ENCODE measurements at regions not wholly inside any gene's neighbourhood (a gene's known extent, or its start where the extent isn't known, plus 50 kb on each side); places are given as distances from the start of the nearest gene placed in this dataset.

DNA sequence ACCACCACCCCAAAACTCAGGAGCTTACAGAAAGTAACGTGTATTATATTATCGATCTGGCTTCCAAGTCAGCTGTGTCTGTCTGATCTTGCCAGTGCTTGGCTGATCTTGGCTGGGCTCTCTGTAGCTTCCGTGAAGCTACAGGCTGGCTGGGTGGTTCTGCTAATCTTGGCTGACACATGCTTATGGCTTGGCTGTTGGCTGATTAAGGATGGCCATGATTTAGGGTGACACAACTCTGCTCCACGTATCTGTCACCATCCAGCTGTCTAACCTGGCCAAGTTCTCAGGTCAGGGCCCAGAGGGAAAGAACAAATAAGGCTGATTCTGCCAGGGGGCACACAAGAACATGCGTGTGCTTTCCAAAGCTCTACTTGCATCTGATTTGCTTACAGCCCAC is 64.7 kb upstream of the PRL start:
- TF ChIP-seq POLR2A (IDR thresholded peaks at IDR 0.05), result no peak
- TF ChIP-seq, protein P1, sequence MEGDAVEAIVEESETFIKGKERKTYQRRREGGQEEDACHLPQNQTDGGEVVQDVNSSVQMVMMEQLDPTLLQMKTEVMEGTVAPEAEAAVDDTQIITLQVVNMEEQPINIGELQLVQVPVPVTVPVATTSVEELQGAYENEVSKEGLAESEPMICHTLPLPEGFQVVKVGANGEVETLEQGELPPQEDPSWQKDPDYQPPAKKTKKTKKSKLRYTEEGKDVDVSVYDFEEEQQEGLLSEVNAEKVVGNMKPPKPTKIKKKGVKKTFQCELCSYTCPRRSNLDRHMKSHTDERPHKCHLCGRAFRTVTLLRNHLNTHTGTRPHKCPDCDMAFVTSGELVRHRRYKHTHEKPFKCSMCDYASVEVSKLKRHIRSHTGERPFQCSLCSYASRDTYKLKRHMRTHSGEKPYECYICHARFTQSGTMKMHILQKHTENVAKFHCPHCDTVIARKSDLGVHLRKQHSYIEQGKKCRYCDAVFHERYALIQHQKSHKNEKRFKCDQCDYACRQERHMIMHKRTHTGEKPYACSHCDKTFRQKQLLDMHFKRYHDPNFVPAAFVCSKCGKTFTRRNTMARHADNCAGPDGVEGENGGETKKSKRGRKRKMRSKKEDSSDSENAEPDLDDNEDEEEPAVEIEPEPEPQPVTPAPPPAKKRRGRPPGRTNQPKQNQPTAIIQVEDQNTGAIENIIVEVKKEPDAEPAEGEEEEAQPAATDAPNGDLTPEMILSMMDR (IDR thresholded peaks at IDR 0.05), result no peak
- intact Hi-C loops (cut with DNase I; ENCODE audit: low total_unique reads), result no loop called here
- H3K4me3 ChIP-seq (ENCODE audit: low read depth, poor library complexity, severe bottlenecking), result no peak overlapping the region
- DNase-seq (ENCODE audit: low spot score in 2 of 2), result no peak
- 47 to 55% methylated on average over 5 of the region's 5 CpGs for WGBS, 2 donors

DNA sequence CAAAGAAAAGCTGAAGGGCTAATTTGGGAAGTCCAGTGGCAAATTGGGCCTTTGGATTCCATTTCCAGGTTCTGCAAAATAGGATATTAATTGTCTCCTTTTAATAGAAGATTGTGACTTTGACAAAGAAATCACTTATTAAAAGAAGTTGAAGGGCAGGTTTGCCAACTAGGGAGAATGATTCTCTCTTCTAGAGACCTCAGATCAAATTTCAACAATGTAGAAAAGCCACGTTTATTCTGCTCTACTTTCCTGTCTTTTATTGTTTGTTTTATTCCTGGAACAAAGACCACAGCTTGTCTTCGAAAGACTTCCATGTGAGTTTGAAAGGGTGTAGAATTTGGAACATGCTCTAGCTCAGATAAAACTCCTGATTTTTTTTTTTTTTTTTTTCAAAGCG is 65.5 kb upstream of the PRL start:
- no peak for TF ChIP-seq POLR2A (IDR thresholded peaks at IDR 0.05)
- TF ChIP-seq, protein P1 (IDR thresholded peaks at IDR 0.05), result no peak
- 25 to 27% methylated on average over 3 of the region's 3 CpGs for WGBS, 2 donors
- no peak overlapping the region for H3K4me3 ChIP-seq (ENCODE audit: low read depth, poor library complexity, severe bottlenecking)
- DNase-seq (ENCODE audit: low spot score in 2 of 2), result no peak
- intact Hi-C loops (cut with DNase I; ENCODE audit: low total_unique reads), result no loop called here

DNA sequence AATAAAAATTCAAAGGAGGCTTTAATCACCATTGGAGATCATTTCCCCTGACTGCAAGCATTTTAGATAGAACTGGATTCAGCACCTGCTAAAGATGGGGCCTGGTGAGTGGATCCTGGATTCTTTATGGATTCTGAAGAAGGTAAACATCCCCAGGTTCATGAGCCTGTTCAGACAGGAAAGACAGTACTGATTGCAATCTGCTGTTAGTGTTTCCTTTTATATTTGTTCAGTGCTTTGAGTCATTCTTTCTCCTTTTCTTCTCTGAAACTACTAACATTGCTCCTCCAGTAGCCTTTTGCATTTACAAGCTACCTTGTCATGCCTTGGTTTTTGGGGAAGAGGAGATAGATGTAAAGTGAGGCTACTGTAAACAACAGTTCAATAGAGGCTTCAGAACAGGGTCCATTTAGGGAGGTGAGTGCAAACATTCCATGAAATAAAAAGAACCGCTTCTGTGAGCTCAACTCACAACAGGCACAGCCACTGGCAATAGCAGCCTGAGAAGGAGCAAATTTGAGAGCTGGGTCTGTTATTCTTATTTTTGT is 66.4 kb upstream of the PRL start:
- WGBS, 2 donors, result 72 to 83% methylated on average over 1 of the region's 1 CpG
- DNase-seq (ENCODE audit: low spot score in 2 of 2), result no peak
- TF ChIP-seq, protein P1 (IDR thresholded peaks at IDR 0.05), result no peak
- no peak overlapping the region for H3K4me3 ChIP-seq (ENCODE audit: low read depth, poor library complexity, severe bottlenecking)
- intact Hi-C loops (cut with DNase I; ENCODE audit: low total_unique reads), result no loop called here

DNA sequence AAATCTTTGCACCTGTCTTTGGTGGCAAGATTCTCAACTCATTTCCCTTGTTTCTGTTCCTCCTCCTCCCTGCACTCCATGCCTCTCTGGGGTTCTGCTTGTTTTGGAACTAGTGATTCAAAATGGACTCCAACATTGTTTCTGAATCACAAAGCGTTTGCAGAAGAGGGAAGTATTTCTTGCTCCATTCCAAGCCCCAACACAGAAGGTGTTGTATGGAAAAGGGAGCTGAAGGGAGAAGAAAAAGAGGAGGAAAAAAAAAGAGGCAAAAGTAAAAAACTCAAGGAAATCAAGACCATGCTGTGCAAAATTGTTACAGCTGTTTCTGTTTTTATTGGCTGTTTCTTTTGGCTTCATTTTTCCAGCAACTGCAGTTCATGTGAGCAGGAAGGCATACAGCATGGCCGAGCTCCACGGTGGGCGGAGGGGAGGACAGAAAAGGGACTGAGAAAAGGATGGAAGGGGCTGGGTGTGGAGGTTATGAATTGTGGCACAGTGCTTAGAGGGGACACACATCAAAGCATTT is 66.9 kb upstream of the PRL start:
- intact Hi-C loops (cut with DNase I; ENCODE audit: low total_unique reads), result no loop called here
- no peak for TF ChIP-seq POLR2A (IDR thresholded peaks at IDR 0.05)
- TF ChIP-seq, protein P1 (IDR thresholded peaks at IDR 0.05), result no peak
- 50 to 55% methylated on average over 4 of the region's 4 CpGs for WGBS, 2 donors
- no peak for DNase-seq (ENCODE audit: low spot score in 2 of 2)
- H3K4me3 ChIP-seq (ENCODE audit: low read depth, poor library complexity, severe bottlenecking), result no peak overlapping the region

DNA sequence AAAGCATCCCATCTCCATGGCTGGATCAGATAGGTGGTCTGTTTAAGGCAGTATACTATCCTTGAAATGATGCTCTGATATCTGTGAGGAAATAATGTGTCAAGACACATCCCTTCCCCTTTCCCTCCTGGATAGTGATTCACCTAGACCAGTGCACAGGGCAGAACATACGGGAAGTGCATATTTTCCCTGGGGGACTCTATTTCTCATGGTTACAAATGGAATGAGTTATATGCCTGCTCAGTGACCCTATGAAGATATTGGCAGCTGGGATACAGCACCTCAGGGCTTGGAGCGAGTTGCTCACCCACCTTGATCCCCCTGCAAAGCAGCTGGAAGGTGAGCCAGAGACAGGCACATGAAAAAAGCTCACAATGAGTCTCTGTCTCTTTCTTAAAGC is 67.5 kb upstream of the PRL start:
- H3K4me3 ChIP-seq (ENCODE audit: low read depth, poor library complexity, severe bottlenecking), result no peak overlapping the region
- TF ChIP-seq, protein P1 (IDR thresholded peaks at IDR 0.05), result no peak
- TF ChIP-seq POLR2A (IDR thresholded peaks at IDR 0.05), result no peak
- 87 to 94% methylated on average over 2 of the region's 2 CpGs for WGBS, 2 donors
- intact Hi-C loops (cut with DNase I; ENCODE audit: low total_unique reads), result no loop called here
- no peak for DNase-seq (ENCODE audit: low spot score in 2 of 2)

DNA sequence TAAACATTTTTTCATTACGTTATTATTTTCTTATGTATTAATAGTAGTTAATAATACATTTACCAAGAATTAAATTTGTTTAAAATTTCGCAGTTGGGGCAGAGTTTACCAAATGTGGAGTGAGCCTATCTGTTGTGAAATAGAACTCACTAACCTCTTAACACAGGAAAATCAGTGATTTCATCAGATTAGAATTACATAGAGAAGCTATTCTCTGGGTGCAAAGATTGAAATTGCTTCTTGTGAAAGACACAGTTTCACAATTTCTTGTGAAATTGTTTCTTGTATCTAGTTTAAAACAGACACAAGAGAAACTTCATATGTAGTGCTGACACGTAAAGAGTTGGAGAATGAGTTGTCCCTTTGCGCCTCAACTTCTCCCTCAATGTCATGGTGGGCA is 69.4 kb upstream of the PRL start:
- 66 to 70% methylated on average over 4 of the region's 4 CpGs for WGBS, 2 donors
- H3K4me3 ChIP-seq (ENCODE audit: low read depth, poor library complexity, severe bottlenecking), result no peak overlapping the region
- no peak for TF ChIP-seq POLR2A (IDR thresholded peaks at IDR 0.05)
- TF ChIP-seq, protein P1 (IDR thresholded peaks at IDR 0.05), result no peak
- intact Hi-C loops (cut with DNase I; ENCODE audit: low total_unique reads), result no loop called here
- no peak for DNase-seq (ENCODE audit: low spot score in 2 of 2)
